Caco-2 (cell line): ENCODE measurements at regions not wholly inside any gene's neighbourhood (a gene's known extent, or its start where the extent isn't known, plus 50 kb on each side); places are given as distances from the start of the nearest gene placed in this dataset.
A peak's percentile ranks its signal among the peaks of the same experiment; 100 is the strongest.

Experiments
- BruUV-seq: library from RNA; stranded (reverse); fragments of 400-500 nt; replicated peaks from 2 replicates; lab custom pipeline; 2021; lab: Mats Ljungman, UMichigan
- CTCF ChIA-PET: fragments of 300-600 bp; sonication (Branson Sonifier 250); formaldehyde crosslinking; loops from one replicate; lab custom pipeline; 2022; ENCODE audit warnings: antibody characterized with exemption; lab: Charles Lee
- POLR2A ChIA-PET: fragments of 300-600 bp; sonication (Branson Sonifier 250); formaldehyde crosslinking; loops from one replicate; lab custom pipeline; 2022; ENCODE audit warnings: antibody characterized with exemption; lab: Charles Lee
- DNase-seq, 2 experiments: peaks; one replicate each; pipeline versions ENCODE4 v3.0.0 to v3.0.0-alpha.2; 2020 to 2022
- H3K27me3 ChIP-seq: replicated peaks from 2 replicates; pipeline ENCODE4 v1.6.0; 2011; ENCODE audit warnings: low read length; ENCODE audit not compliant: control insufficient read depth, insufficient read depth
- H3K36me3 ChIP-seq: 2 replicates; pipeline ENCODE4 v1.5.1; 2011; ENCODE audit warnings: low read length; ENCODE audit not compliant: control insufficient read depth, insufficient read depth
- H3K4me1 ChIP-seq: fragments of 250-450 bp; sonication (Bioruptor Pico); 2 replicates; pipeline ENCODE4 v1.5.1; 2020; ENCODE audit warnings: mild to moderate bottlenecking
- H3K4me3 ChIP-seq: 2 replicates; pipeline ENCODE4 v1.5.1; 2011; ENCODE audit warnings: low read depth, mild to moderate bottlenecking, control low read depth, low read length
- H3K9me3 ChIP-seq: fragments of 250-450 bp; sonication (Bioruptor Pico); 2 replicates; pipeline ENCODE4 v1.5.1; 2020; ENCODE audit warnings: mild to moderate bottlenecking, moderate library complexity
- H3K27ac Mint-ChIP-seq: one replicate; pipeline ENCODE4 v1.8.0; 2022; ENCODE audit warnings: mixed read lengths; ENCODE audit not compliant: unreplicated experiment
- H3K27me3 Mint-ChIP-seq: one replicate; pipeline ENCODE4 v1.8.0; 2022; ENCODE audit warnings: mixed read lengths; ENCODE audit not compliant: insufficient read depth, unreplicated experiment
- H3K36me3 Mint-ChIP-seq: one replicate; pipeline ENCODE4 v1.8.0; 2022; ENCODE audit warnings: mild to moderate bottlenecking, mixed read lengths; ENCODE audit not compliant: insufficient read depth, unreplicated experiment
- H3K4me1 Mint-ChIP-seq: one replicate; pipeline ENCODE4 v1.8.0; 2022; ENCODE audit warnings: low read depth, mixed read lengths; ENCODE audit not compliant: unreplicated experiment
- H3K4me3 Mint-ChIP-seq: one replicate; pipeline ENCODE4 v1.8.0; 2022; ENCODE audit warnings: mild to moderate bottlenecking, moderate library complexity, mixed read lengths; ENCODE audit not compliant: unreplicated experiment
- H3K9me3 Mint-ChIP-seq: one replicate; pipeline ENCODE4 v1.8.0; 2022; ENCODE audit warnings: mixed read lengths; ENCODE audit not compliant: unreplicated experiment
- CTCF ChIP-seq, 2 experiments: fragments of 200-600 bp in 1 of 2; IDR thresholded peaks; 1 replicate in 1 of 2; 2 replicates in 1 of 2; pipeline versions ENCODE4 v1.5.1 to v1.8.0; 2011 to 2022; ENCODE audit warnings: antibody characterized with exemption in 1 of 2, control low read depth in 1 of 2, inconsistent platforms in 1 of 2, low read depth in 1 of 2, low read length in 1 of 2, mild to moderate bottlenecking in 1 of 2, moderate library complexity in 1 of 2; ENCODE audit not compliant: insufficient read depth in 1 of 2, severe bottlenecking in 1 of 2, unreplicated experiment in 1 of 2
- intact Hi-C: fragments of 100-400 bp; cut with micrococcal nuclease; formaldehyde crosslinking; loops from one replicate; pipeline ENCODE4 v1.10.0; 2022; ENCODE audit not compliant: unreplicated experiment

DNA sequence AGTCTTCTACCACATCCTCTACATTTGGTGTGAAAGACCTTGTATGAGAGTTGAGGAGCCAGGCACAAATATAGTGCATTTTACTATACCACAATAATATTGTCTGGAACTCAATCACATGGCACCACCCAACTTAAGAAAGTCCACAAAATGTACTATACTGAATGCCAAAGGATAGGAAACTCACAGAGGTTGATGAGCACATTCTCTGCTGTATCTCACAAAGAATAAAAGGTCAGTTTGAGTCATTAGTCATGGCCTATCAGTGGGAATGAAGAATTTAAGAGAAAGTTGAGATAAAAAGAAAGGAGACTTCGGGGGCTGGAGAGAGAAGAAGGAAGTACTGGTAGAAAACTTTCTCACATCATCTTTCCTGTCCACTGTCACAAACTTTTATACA, 134.3 kb downstream of the RDH14 start:
- TF ChIP-seq CTCF (IDR thresholded peaks at IDR 0.05; ENCODE audit: insufficient read depth in 1 of 2, low read depth in 1 of 2, low read length in 1 of 2, severe bottlenecking in 1 of 2, unreplicated experiment in 1 of 2): no peak
- H3K4me3 Mint-ChIP-seq: no peak overlapping the region
- Histone ChIP-seq H3K4me1 (no peaks in the 10 kb centered on the region), H3K27me3 (no peaks in the 10 kb centered on the region), H3K4me3 (no peak overlapping the region), H3K9me3 (no peaks in the 10 kb centered on the region), H3K36me3 (no peaks in the 10 kb centered on the region)
- ChIA-PET CTCF (no interaction called here), POLR2A (no interaction called here)
- no peaks in the 10 kb centered on the region for H3K9me3 Mint-ChIP-seq
- DNase-seq: no peak
- BruUV-seq: no TSS peak
- intact Hi-C loops: no loop called here
- peaks cover 18% of the 10 kb centered on the region for H3K27me3 Mint-ChIP-seq
- H3K27ac Mint-ChIP-seq: no peak overlapping the region
- H3K4me1 Mint-ChIP-seq: no peaks in the 10 kb centered on the region
- no peaks in the 10 kb centered on the region for H3K36me3 Mint-ChIP-seq

GRCh38 chr2:18425210-18425703, 135.2 kb downstream of the RDH14 start:
- CTCF ChIA-PET: no interaction called here
- Mint-ChIP-seq H3K27me3 (peaks cover 15% of the 10 kb centered on the region), H3K9me3 (no peaks in the 10 kb centered on the region), H3K4me3 (no peak overlapping the region), H3K4me1 (no peaks in the 10 kb centered on the region), H3K27ac (no peak overlapping the region), H3K36me3 (no peaks in the 10 kb centered on the region)
- POLR2A ChIA-PET: no interaction called here
- Histone ChIP-seq H3K36me3 (no peaks in the 10 kb centered on the region), H3K4me3 (no peak overlapping the region), H3K9me3 (no peaks in the 10 kb centered on the region), H3K4me1 (no peaks in the 10 kb centered on the region), H3K27me3 (no peaks in the 10 kb centered on the region)
- intact Hi-C loops: no loop called here
- no TSS peak for BruUV-seq
- DNase-seq: no peak
- TF ChIP-seq CTCF (IDR thresholded peaks at IDR 0.05; ENCODE audit: insufficient read depth in 1 of 2, low read depth in 1 of 2, low read length in 1 of 2, severe bottlenecking in 1 of 2, unreplicated experiment in 1 of 2): peak; percentile 9 to 13

DNA sequence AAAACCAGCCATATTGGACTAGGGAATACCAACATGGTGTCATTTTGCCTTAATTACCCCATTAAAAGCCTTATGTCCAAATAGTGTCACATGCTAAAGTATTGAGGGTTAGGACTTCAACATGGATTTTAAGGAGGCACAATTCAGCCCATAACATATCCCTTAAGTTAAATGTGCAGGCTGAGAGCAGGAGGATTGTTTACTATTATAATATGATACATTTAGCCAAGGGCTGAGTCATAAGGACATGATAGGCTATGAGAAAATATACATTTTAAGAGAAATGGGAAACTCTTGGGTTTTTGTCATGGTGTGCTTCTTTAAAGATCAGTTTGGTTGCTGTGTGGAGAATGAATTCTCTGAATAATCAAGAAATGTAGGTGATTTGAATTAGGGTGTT, 136.8 kb downstream of the RDH14 start:
- Mint-ChIP-seq H3K27ac (no peak overlapping the region), H3K9me3 (no peaks in the 10 kb centered on the region), H3K4me1 (no peaks in the 10 kb centered on the region), H3K4me3 (no peak overlapping the region), H3K27me3 (peaks cover 14% of the 10 kb centered on the region), H3K36me3 (no peaks in the 10 kb centered on the region)
- intact Hi-C loops: no loop called here
- Histone ChIP-seq H3K4me3 (no peak overlapping the region), H3K4me1 (no peaks in the 10 kb centered on the region), H3K36me3 (no peaks in the 10 kb centered on the region), H3K9me3 (no peaks in the 10 kb centered on the region), H3K27me3 (no peaks in the 10 kb centered on the region)
- no TSS peak for BruUV-seq
- TF ChIP-seq CTCF (IDR thresholded peaks at IDR 0.05; ENCODE audit: insufficient read depth in 1 of 2, low read depth in 1 of 2, low read length in 1 of 2, severe bottlenecking in 1 of 2, unreplicated experiment in 1 of 2): no peak
- ChIA-PET POLR2A (no interaction called here), CTCF (no interaction called here)
- no peak for DNase-seq
